ENCODE measurements at regions not wholly inside any gene's neighbourhood (a gene's known extent, or its start where the extent isn't known, plus 50 kb on each side); places are given as distances from the start of the nearest gene placed in this dataset.

- no peaks in the 10 kb centered on the region for H3K36me3 Mint-ChIP-seq (ENCODE audit: low read depth)
- no peak overlapping the region for H3K27ac Mint-ChIP-seq
- H3K27me3 Mint-ChIP-seq (ENCODE audit: low read depth) = no peaks in the 10 kb centered on the region
- no peak overlapping the region for H3K4me3 Mint-ChIP-seq
- peaks cover 2% of the 10 kb centered on the region for H3K9me3 Mint-ChIP-seq
- TF ChIP-seq, protein P1, sequence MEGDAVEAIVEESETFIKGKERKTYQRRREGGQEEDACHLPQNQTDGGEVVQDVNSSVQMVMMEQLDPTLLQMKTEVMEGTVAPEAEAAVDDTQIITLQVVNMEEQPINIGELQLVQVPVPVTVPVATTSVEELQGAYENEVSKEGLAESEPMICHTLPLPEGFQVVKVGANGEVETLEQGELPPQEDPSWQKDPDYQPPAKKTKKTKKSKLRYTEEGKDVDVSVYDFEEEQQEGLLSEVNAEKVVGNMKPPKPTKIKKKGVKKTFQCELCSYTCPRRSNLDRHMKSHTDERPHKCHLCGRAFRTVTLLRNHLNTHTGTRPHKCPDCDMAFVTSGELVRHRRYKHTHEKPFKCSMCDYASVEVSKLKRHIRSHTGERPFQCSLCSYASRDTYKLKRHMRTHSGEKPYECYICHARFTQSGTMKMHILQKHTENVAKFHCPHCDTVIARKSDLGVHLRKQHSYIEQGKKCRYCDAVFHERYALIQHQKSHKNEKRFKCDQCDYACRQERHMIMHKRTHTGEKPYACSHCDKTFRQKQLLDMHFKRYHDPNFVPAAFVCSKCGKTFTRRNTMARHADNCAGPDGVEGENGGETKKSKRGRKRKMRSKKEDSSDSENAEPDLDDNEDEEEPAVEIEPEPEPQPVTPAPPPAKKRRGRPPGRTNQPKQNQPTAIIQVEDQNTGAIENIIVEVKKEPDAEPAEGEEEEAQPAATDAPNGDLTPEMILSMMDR (IDR thresholded peaks at IDR 0.05; ENCODE audit: unreplicated experiment in 3 of 3) = no peak
- no peaks in the 10 kb centered on the region for H3K4me1 Mint-ChIP-seq
These were observed 486.8 kb downstream of the KCNH5 start for GRCh38 chr14:62558451-62558850.

DNA sequence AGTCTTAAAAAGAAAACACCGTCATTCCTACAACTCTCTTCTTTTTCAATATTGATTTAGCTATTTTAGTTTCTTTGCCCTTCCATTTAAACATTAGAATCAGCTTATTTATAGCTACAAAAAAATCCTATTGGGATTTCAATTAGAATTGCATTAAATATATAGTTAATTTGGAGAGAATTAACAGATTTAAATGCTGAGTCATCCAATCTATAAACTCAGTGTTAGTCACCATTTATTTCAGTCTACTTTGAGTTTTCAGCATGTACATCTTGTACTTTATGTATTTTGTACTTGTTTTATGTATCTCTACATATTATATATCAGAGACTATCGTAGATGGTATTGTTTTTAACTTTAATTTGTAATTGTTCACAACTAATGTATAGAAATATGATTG lies 460.0 kb downstream of the KCNH5 start:
- Mint-ChIP-seq H3K9me3 (no peaks in the 10 kb centered on the region), H3K4me3 (no peak overlapping the region), H3K36me3 (ENCODE audit: low read depth) (no peaks in the 10 kb centered on the region), H3K4me1 (no peaks in the 10 kb centered on the region), H3K27me3 (ENCODE audit: low read depth) (no peaks in the 10 kb centered on the region), H3K27ac (no peak overlapping the region)
- TF ChIP-seq, protein P1 (IDR thresholded peaks at IDR 0.05; ENCODE audit: unreplicated experiment in 3 of 3) = no peak

DNA sequence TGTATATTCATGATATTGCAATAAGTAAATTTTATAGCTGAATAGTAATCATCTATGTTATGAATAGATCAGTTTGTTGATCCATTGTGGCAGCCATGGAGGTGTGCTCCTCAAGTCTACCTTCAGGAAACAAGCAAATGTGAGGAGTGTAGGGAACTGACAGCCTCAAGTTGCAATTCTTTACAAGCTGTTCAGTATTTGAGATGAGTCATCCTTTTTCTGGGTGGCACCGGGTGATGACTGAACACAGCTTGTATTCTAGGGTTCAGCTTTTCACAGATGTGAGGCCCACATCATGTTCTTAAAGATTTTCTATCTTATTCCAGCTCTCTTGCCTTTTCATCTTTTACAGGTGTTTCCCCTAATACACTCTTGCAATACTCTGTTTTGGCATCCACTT lies 452.4 kb downstream of the KCNH5 start:
- Mint-ChIP-seq H3K27me3 (ENCODE audit: low read depth) (no peaks in the 10 kb centered on the region), H3K4me3 (no peak overlapping the region), H3K27ac (no peak overlapping the region), H3K4me1 (no peaks in the 10 kb centered on the region), H3K9me3 (peaks cover 8% of the 10 kb centered on the region), H3K36me3 (ENCODE audit: low read depth) (peaks cover 5% of the 10 kb centered on the region)
- TF ChIP-seq, protein P1 (IDR thresholded peaks at IDR 0.05; ENCODE audit: unreplicated experiment in 3 of 3) = no peak

GRCh38 chr14:62597143-62597542 lies 448.1 kb downstream of the KCNH5 start:
- TF ChIP-seq, protein P1 (IDR thresholded peaks at IDR 0.05; ENCODE audit: unreplicated experiment in 3 of 3) = no peak
- no peaks in the 10 kb centered on the region for H3K27me3 Mint-ChIP-seq (ENCODE audit: low read depth)
- peaks cover 12% of the 10 kb centered on the region for H3K9me3 Mint-ChIP-seq
- no peak overlapping the region for H3K4me3 Mint-ChIP-seq
- H3K4me1 Mint-ChIP-seq = no peaks in the 10 kb centered on the region
- H3K27ac Mint-ChIP-seq = no peak overlapping the region
- H3K36me3 Mint-ChIP-seq (ENCODE audit: low read depth) = peaks cover 5% of the 10 kb centered on the region

GRCh38 chr14:62599616-62600385 lies 445.5 kb downstream of the KCNH5 start:
- H3K4me3 Mint-ChIP-seq = no peak overlapping the region
- peaks cover 5% of the 10 kb centered on the region for H3K36me3 Mint-ChIP-seq (ENCODE audit: low read depth)
- H3K9me3 Mint-ChIP-seq = peaks cover 12% of the 10 kb centered on the region
- no peak overlapping the region for H3K27ac Mint-ChIP-seq
- no peaks in the 10 kb centered on the region for H3K4me1 Mint-ChIP-seq
- no peaks in the 10 kb centered on the region for H3K27me3 Mint-ChIP-seq (ENCODE audit: low read depth)
- TF ChIP-seq, protein P1 (IDR thresholded peaks at IDR 0.05; ENCODE audit: unreplicated experiment in 3 of 3) = no peak

DNA sequence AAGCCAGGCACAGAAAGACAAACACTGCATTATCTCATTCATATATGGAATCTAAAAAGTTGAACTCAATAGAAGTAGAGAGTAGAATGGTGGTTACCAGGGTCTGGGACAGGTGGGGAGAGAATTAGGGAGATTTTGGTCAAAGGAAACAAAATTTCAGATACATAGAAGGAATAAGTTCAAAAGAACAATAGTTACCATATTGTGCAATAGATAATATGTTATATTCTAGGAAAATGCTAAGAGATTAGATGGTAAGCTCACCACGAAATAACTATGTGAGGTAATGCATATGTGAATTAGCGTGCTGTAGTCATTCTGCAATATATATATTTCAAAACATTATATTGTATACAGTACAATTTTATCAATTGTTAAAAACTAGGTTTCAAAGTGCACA lies 442.5 kb downstream of the KCNH5 start:
- Mint-ChIP-seq H3K36me3 (ENCODE audit: low read depth) (no peaks in the 10 kb centered on the region), H3K4me3 (no peak overlapping the region), H3K9me3 (peaks cover 4% of the 10 kb centered on the region), H3K27ac (no peak overlapping the region), H3K4me1 (no peaks in the 10 kb centered on the region), H3K27me3 (ENCODE audit: low read depth) (no peaks in the 10 kb centered on the region)
- TF ChIP-seq, protein P1 (IDR thresholded peaks at IDR 0.05; ENCODE audit: unreplicated experiment in 3 of 3) = no peak

Measured in nephron (organoid).